Spleen (tissue), 7 donors: ENCODE measurements at regions not wholly inside any gene's neighbourhood (a gene's known extent, or its start where the extent isn't known, plus 50 kb on each side); places are given as distances from the start of the nearest gene placed in this dataset.

ENCODE experiments used
- POLR2A ChIP-seq, 3 donors: fragments of 450-650 bp; IDR thresholded peaks; one replicate each; pipeline ENCODE4 v1.5.1; 2017; ENCODE audit warnings: antibody characterized with exemption in 3 of 3, mild to moderate bottlenecking in 1 of 3
- POLR2AphosphoS5 ChIP-seq, 3 donors: sonication (generic); formaldehyde crosslinking; IDR thresholded peaks; one replicate each; pipeline ENCODE4 v1.5.1; 2017; ENCODE audit warnings: antibody characterized with exemption in 3 of 3
- TF ChIP-seq, protein P1 (sequence below), 11 experiments: fragments of 200-600 bp in 7 of 11; fragments of 450-650 bp in 4 of 11; sonication (generic) in 4 of 11; IDR thresholded peaks in 8 of 11; conservative IDR thresholded peaks in 3 of 11; 1 replicate in 7 of 11; 2 replicates in 4 of 11; pipeline versions ENCODE4 v1.4.0 to v1.8.0; 2016 to 2021; ENCODE audit warnings: antibody characterized with exemption in 11 of 11, inconsistent platforms in 4 of 11, mild to moderate bottlenecking in 1 of 11
- donor health status: DM: no; HTN: no; CAD: no; lungs with moderate emphysema.
- donor health status: DM: no; HTN: no; CAD: no.
- donor health status: DM: no; HTN: no; CAD: no.

DNA sequence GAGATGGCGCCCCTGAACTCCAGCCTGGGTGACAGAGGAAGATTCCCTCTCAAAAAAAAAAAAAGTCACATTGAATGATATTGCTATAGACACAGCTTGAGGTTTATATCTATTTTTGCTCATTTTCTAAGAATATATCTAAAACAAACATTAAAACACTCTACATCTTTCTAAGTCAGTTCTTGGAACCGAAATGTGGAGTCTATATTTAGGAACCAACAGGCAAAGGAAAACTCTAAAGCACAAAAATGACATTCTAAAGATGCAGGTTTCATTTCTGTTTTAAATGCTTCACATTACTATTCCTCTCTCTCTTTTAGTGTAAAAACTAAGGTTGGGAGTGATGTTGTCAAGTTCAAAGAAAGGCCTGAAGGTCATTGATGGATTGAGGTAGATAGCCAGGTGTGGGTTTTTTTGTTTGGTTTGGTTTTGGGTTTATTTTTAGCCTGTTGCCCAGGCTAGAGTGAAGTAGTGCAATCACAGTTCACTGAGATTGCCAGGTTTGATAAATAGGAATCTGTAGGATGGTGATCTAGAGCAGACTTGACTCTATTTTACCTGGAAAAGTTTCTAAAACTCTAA lies 194.0 kb upstream of the RBBP8 start:
- TF ChIP-seq POLR2A (IDR thresholded peaks at IDR 0.05): no peak
- TF ChIP-seq, protein P1, sequence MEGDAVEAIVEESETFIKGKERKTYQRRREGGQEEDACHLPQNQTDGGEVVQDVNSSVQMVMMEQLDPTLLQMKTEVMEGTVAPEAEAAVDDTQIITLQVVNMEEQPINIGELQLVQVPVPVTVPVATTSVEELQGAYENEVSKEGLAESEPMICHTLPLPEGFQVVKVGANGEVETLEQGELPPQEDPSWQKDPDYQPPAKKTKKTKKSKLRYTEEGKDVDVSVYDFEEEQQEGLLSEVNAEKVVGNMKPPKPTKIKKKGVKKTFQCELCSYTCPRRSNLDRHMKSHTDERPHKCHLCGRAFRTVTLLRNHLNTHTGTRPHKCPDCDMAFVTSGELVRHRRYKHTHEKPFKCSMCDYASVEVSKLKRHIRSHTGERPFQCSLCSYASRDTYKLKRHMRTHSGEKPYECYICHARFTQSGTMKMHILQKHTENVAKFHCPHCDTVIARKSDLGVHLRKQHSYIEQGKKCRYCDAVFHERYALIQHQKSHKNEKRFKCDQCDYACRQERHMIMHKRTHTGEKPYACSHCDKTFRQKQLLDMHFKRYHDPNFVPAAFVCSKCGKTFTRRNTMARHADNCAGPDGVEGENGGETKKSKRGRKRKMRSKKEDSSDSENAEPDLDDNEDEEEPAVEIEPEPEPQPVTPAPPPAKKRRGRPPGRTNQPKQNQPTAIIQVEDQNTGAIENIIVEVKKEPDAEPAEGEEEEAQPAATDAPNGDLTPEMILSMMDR (IDR thresholded peaks at IDR 0.05 in 8 of 11, conservative IDR thresholded peaks at IDR 0.05 in 3 of 11): no peak
- TF ChIP-seq POLR2AphosphoS5 (IDR thresholded peaks at IDR 0.05): no peak
